Muscle layer of colon (tissue), 2 donors: ENCODE measurements at regions not wholly inside any gene's neighbourhood (a gene's known extent, or its start where the extent isn't known, plus 50 kb on each side); places are given as distances from the start of the nearest gene placed in this dataset.
A peak's percentile ranks its signal among the peaks of the same experiment; 100 is the strongest.
"Not testable (repeated sequence)": the region's sequence is repeated elsewhere in the genome, so short reads cannot be mapped to it uniquely, and the experiment has no call there.

Experiments used
- H3K27ac ChIP-seq: one replicate; pipeline ENCODE4 v1.7.0; 2013; ENCODE audit warnings: low read depth, mild to moderate bottlenecking, low read length, moderate library complexity
- H3K27me3 ChIP-seq, 2 donors: one replicate each; pipeline ENCODE4 v1.7.0; 2013; ENCODE audit warnings: low read length in 2 of 2, mild to moderate bottlenecking in 2 of 2; ENCODE audit not compliant: insufficient read depth in 2 of 2, control insufficient read depth in 1 of 2
- H3K36me3 ChIP-seq: one replicate; pipeline ENCODE4 v1.7.0; 2013; ENCODE audit warnings: mild to moderate bottlenecking, low read length; ENCODE audit not compliant: insufficient read depth
- H3K4me1 ChIP-seq: one replicate; pipeline ENCODE4 v1.7.0; 2013; ENCODE audit warnings: mild to moderate bottlenecking, low read length; ENCODE audit not compliant: insufficient read depth
- H3K4me3 ChIP-seq, 2 donors: one replicate each; pipeline ENCODE4 v1.7.0; 2013; ENCODE audit warnings: low read length in 2 of 2, low read depth in 1 of 2, mild to moderate bottlenecking in 1 of 2, moderate library complexity in 1 of 2
- H3K9ac ChIP-seq: one replicate; pipeline ENCODE4 v1.7.0; 2013; ENCODE audit warnings: low read length
- H3K9me3 ChIP-seq: one replicate; pipeline ENCODE4 v1.7.0; 2013; ENCODE audit warnings: mild to moderate bottlenecking, low read length
- donor health status: abdominal sarcoma.
- donor health status: Adenocarcinoma of cecum.

- Histone ChIP-seq H3K27me3 (no peaks in the 10 kb centered on the region), H3K27ac (no peak overlapping the region), H3K9ac (no peak overlapping the region), H3K4me1 (peaks cover 4% of the 10 kb centered on the region), H3K36me3 (no peaks in the 10 kb centered on the region), H3K4me3 (no peak overlapping the region), H3K9me3 (no peaks in the 10 kb centered on the region)
These were observed 411.0 kb downstream of the TMEM182 start for GRCh38 chr2:103172821-103173220.

- H3K36me3 ChIP-seq: no peaks in the 10 kb centered on the region
These were observed 412.9 kb downstream of the TMEM182 start for GRCh38 chr2:103174711-103175110.

GRCh38 chr2:103176294-103176915, 414.6 kb downstream of the TMEM182 start:
- Histone ChIP-seq H3K36me3 (no peaks in the 10 kb centered on the region), H3K27ac (no peak overlapping the region), H3K9me3 (no peaks in the 10 kb centered on the region), H3K9ac (no peak overlapping the region), H3K4me3 (no peak overlapping the region), H3K4me1 (peaks cover 30% of the 10 kb centered on the region), H3K27me3 (no peaks in the 10 kb centered on the region)

More at GRCh38 chr2:103174711-103175110, 412.9 kb downstream of the TMEM182 start:
- H3K27ac ChIP-seq: no peak overlapping the region
- no peaks in the 10 kb centered on the region for H3K9me3 ChIP-seq
- no peaks in the 10 kb centered on the region for H3K27me3 ChIP-seq
- peaks cover 19% of the 10 kb centered on the region for H3K4me1 ChIP-seq
- no peak overlapping the region for H3K9ac ChIP-seq
- no peak overlapping the region for H3K4me3 ChIP-seq

- Histone ChIP-seq H3K4me1 (peaks cover 33% of the 10 kb centered on the region), H3K9me3 (no peaks in the 10 kb centered on the region), H3K36me3 (no peaks in the 10 kb centered on the region), H3K4me3 (no peak overlapping the region), H3K9ac (no peak overlapping the region), H3K27me3 (no peaks in the 10 kb centered on the region), H3K27ac (peak overlapping the region; percentile 40)
These were observed 418.0 kb downstream of the TMEM182 start for GRCh38 chr2:103179798-103180197.

GRCh38 chr2:103183061-103183460, 421.2 kb downstream of the TMEM182 start:
- Histone ChIP-seq H3K36me3 (no peaks in the 10 kb centered on the region), H3K4me1 (peaks cover 27% of the 10 kb centered on the region), H3K9me3 (no peaks in the 10 kb centered on the region), H3K9ac (no peak overlapping the region), H3K4me3 (no peak overlapping the region), H3K27ac (no peak overlapping the region), H3K27me3 (no peaks in the 10 kb centered on the region)

- Histone ChIP-seq H3K27ac (no peak overlapping the region), H3K9me3 (no peaks in the 10 kb centered on the region), H3K4me1 (no peaks in the 10 kb centered on the region), H3K27me3 (no peaks in the 10 kb centered on the region), H3K9ac (no peak overlapping the region), H3K4me3 (no peak overlapping the region), H3K36me3 (no peaks in the 10 kb centered on the region)
These were observed 435.0 kb downstream of the TMEM182 start for GRCh38 chr2:103196802-103197201.

- H3K36me3 ChIP-seq, H3K9me3 ChIP-seq, H3K27ac ChIP-seq: not testable (repeated sequence)
These were observed 438.9 kb downstream of the TMEM182 start for GRCh38 chr2:103200774-103201173.

GRCh38 chr2:103208916-103209315, 447.1 kb downstream of the TMEM182 start:
- Histone ChIP-seq H3K4me1 (no peaks in the 10 kb centered on the region), H3K9ac (no peak overlapping the region), H3K27me3 (no peaks in the 10 kb centered on the region), H3K36me3 (no peaks in the 10 kb centered on the region), H3K9me3 (no peaks in the 10 kb centered on the region), H3K27ac (no peak overlapping the region), H3K4me3 (no peak overlapping the region)

More at GRCh38 chr2:103200774-103201173, 438.9 kb downstream of the TMEM182 start:
- not testable (repeated sequence) for H3K27me3 ChIP-seq, H3K4me1 ChIP-seq, H3K4me3 ChIP-seq, H3K9ac ChIP-seq

- H3K27me3 ChIP-seq: no peaks in the 10 kb centered on the region
- no peak overlapping the region for H3K9ac ChIP-seq
- no peaks in the 10 kb centered on the region for H3K4me1 ChIP-seq
- no peaks in the 10 kb centered on the region for H3K36me3 ChIP-seq
- no peaks in the 10 kb centered on the region for H3K9me3 ChIP-seq
- H3K4me3 ChIP-seq: no peak overlapping the region
- H3K27ac ChIP-seq: no peak overlapping the region
These were observed 451.3 kb downstream of the TMEM182 start for GRCh38 chr2:103213028-103213542.

- no peaks in the 10 kb centered on the region for H3K9me3 ChIP-seq
- no peaks in the 10 kb centered on the region for H3K36me3 ChIP-seq
- H3K27ac ChIP-seq: no peak overlapping the region
- no peaks in the 10 kb centered on the region for H3K27me3 ChIP-seq
- no peaks in the 10 kb centered on the region for H3K4me1 ChIP-seq
- no peak overlapping the region for H3K4me3 ChIP-seq
- H3K9ac ChIP-seq: no peak overlapping the region
These were observed 456.7 kb downstream of the TMEM182 start for GRCh38 chr2:103218516-103218915.

- no peak overlapping the region for H3K4me3 ChIP-seq
- no peak overlapping the region for H3K27ac ChIP-seq
- no peaks in the 10 kb centered on the region for H3K36me3 ChIP-seq
- no peak overlapping the region for H3K9ac ChIP-seq
- no peaks in the 10 kb centered on the region for H3K27me3 ChIP-seq
- H3K4me1 ChIP-seq: no peaks in the 10 kb centered on the region
- H3K9me3 ChIP-seq: no peaks in the 10 kb centered on the region
These were observed 457.6 kb downstream of the TMEM182 start for GRCh38 chr2:103219398-103219797.

GRCh38 chr2:103222969-103223368, 461.1 kb downstream of the TMEM182 start:
- Histone ChIP-seq H3K27ac (no peak overlapping the region), H3K4me3 (no peak overlapping the region), H3K9me3 (no peaks in the 10 kb centered on the region), H3K27me3 (no peaks in the 10 kb centered on the region), H3K9ac (no peak overlapping the region), H3K36me3 (no peaks in the 10 kb centered on the region), H3K4me1 (no peaks in the 10 kb centered on the region)
